GM18499 (cell line): ENCODE measurements at regions not wholly inside any gene's neighbourhood (a gene's known extent, or its start where the extent isn't known, plus 50 kb on each side); places are given as distances from the start of the nearest gene placed in this dataset.

Experiments used
- ATAC-seq: cut with Tn5 transposase; IDR thresholded peaks from one replicate; pipeline ENCODE4 v1.9.1; 2021; ENCODE audit warnings: moderate number of reproducible peaks; ENCODE audit not compliant: insufficient read depth, unreplicated experiment

DNA sequence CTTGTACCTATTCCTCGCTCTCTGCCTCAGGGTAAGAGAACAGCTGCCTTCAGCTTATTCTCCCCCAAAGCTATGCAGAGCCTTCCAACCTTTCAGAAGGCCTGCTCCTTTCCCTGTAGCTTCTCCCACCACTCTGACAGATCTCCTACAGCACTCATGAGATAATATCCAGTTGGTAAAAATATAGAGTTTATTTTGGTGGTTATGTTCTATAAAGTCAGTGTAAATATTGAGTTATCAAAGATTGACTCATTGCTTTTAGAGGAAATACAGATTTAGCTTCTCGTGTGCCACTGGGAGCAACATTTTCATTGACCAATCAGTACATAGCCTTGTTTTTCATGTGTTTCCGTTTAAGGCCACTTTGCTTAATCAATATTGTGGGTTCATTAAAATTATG is 216.2 kb upstream of the TECRL start:
- ATAC-seq = no peak

DNA sequence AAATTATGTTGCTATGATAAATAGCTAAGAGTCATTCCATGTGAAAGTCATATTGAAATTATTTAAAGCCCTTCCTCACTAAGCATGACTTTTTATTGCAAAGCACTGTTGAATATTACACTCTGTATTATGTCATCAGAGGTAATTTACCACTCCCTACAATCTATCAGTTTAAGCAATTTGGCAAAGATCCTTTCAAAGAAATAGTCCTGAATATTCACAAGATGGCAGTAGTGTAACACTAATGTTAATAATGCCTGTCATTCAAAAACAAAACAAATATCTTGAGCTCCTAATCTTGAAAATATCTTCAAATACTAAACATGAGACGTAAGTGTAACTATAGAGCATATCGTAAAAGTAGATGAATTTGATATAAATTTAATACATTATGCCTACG is 208.6 kb upstream of the TECRL start:
- ATAC-seq = no peak

DNA sequence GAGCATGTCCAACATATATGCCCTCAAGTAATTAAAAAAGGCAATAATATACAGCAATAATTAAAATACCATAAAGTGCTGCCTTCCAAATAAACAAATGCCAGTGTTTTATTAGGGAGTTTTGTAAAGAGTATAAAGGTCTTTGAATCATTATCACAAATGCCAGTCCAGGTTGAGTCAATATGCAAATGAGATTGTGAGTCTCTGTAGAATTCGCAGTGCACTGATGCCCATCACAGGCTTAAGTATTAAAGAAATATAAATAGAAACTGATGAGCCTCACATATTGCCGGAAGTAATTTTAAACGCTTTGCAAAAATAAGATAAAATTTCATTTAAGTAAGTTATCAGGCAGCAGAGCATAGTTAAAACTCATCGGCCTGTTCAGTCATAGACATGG is 205.0 kb upstream of the TECRL start:
- ATAC-seq = no peak

DNA sequence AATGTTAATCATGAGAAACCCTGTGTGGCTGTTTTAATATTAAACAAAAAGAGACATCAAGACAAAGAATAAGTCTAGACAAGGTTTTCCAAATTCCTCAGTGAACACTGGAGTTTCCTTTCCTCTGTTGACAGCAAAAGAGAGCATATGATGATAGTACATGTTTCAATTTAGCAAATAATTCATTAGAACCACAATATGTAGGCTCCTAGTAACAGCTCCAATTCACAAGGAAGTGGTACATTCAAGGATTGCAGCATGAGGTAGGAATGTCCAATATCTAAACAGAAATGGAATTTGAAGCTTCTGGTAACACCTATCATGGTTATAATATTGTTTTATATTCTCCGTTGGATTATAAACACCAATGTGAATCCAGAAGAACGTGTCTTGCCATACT is 203.8 kb upstream of the TECRL start:
- ATAC-seq = no peak

DNA sequence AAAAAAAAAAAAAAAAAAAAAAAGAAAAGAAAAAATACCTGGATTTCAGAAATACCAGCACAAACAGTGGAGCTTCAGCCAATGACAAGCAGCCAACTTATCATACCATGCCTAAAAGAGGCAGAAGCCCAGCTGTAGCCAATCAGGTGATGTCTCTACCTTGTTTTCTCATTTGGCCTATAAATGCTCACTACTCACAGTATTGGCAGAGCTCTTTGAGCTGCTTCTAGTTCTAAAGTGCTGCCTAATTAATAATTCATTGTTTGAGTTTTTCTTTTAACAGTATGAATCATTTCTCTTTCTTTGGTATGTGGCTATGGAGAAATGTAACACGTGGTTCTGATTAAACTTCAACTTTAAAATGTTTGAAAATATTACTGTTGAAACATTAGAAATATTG is 188.8 kb upstream of the TECRL start:
- ATAC-seq = no peak

DNA sequence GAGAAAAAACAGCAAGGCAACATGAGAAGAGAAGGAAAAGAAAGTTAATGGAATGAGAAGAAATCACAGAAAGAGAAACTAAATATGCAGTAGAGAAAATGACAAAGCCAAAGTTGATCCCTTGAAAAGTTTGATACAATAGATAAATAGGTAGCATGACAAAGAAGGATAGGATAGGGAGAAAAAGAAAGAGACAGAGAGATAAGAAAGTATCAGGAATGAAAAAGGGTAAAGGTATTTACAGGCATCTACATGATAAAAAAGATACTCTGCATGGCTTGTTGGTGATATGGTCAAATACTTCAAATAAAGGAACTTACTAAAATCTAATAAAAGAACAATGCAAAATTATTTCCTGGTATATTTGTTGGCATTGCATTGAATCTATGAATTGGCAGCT is 185.5 kb upstream of the TECRL start:
- ATAC-seq = no peak

DNA sequence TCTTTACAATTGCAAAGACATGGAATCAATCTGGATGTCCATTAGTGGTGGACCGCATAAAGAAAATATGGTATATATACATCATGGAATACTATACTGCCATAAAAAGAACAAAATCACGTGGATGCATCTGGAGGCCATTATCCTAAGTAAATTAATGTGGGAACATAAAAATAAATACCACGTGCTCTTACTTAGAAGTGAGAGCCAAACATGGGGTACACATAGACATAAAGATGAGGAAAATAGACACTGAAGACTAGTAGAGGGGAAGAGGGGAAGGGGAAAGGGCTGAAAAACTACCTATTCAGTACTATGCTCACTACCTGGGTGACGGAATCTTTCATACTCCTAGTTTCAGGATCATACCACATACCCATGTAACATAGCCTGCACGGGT is 179.3 kb upstream of the TECRL start:
- no peak for ATAC-seq

DNA sequence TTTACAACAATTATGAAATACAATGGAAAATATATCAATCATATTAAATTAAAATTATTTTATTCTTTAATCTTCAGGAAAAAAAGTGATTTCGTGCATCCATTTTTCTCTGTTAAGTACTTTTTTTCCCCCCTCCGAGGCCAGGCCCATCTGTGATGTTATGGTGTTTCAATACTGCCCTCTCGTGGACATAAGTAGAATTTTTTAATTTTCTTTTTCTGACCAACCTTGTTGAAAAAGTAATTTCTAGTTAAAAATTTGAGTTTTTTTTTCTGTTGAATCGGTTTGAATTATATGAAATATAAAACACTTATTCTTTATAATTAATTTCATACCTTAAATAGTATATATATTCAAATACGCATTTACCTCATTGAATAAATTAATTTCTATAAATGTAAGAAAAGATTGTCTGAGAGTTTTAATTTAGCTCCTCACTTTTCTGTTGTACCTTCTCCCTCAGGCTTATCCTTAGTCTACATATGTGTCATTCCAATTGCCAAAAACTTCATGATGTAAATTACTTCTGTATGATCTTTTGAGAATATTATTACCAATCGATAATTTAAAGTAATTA is 175.8 kb upstream of the TECRL start:
- no peak for ATAC-seq

DNA sequence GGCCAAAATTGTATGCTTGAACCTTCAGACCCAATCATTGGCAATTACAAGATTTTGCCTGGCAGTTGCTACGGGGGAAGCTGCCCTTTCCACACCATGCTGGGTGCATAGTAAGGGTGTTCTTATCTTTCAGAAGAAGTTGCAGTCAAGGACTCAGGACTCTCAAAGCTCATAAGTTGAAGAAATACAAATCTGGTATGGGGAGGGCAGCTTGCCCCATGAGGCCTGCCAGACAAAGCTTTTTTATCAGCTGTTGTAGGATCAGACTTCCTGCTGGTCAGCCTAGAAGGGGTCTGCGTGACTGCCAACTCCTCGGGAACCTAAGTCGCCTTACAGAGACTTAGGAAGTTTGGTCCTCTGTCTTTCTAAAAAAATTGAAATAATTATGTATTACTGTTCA is 174.9 kb upstream of the TECRL start:
- ATAC-seq = no peak

DNA sequence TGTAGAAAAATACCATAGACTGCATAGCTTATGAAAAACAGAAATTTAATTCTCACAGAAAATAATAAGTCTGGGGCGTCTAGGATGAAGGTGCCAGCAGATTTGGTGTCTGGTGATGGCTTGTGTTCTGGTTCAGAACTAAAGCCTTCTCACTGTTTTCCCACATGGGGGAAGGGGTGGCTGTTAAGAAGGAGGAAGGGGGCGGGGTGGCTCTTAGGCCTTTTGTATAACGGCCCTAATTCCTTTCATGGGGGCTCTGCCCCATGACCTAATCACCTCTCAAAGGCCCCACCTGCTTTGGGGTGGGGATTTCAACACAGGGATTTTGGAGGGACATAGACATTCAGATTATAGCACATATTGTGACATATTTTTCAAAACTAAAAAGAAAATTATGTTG is 173.2 kb upstream of the TECRL start:
- ATAC-seq = no peak

DNA sequence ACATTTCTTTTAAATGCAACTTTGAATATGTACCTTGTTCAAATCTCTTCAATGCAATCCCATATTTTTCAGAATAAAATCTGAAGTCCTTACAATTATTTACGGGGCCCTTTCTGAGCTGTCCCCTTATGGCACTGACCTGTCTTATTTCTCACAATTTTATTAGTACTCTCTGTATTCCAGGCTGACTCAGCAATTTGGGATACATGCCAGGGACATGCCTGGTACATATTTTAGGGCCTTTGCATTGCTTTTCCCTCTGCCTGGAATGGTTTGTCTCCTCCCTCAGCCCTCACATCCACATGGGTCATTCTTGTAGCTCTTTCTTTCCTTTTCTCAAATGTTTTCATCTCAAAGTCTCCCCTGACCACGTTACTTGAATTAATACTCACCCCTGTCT is 172.2 kb upstream of the TECRL start:
- ATAC-seq = no peak

DNA sequence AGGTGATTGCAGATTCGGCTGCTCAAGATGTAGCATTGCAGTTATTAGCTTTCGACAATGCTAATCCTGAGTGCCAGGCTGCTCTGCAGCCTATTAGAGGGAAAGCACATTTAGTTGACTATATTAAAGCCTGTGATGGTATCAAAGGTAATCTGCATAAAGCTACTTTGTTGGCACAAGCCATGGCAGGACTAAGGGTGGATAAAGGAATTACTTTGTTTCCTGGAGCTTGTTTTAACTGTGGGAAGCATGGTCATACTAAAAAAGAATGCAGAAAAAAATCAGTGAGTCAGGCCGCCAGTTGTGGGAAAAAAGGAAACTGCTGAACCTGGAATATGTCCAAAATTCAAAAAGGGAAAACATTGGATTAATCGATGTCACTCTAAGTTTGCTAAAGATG is 154.9 kb upstream of the TECRL start:
- ATAC-seq = no peak

DNA sequence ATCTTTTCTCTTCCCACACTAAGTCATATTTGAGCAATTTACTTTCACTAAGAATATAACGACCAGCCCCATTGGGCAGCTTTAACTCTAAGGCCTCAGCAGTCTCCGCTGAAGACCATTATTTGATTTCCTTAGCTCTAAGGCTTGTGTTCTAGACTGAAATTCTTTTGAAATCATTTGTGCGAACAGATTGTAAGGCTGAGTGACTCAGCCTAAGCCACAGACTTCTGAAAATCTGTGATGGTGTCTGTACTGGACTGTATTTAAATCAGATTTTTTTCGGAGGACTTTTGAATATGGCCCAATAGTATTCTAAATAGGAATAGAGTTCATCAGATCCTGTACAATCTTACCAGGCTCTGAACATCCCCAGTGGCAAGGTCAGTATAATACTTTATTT is 150.3 kb upstream of the TECRL start:
- no peak for ATAC-seq

DNA sequence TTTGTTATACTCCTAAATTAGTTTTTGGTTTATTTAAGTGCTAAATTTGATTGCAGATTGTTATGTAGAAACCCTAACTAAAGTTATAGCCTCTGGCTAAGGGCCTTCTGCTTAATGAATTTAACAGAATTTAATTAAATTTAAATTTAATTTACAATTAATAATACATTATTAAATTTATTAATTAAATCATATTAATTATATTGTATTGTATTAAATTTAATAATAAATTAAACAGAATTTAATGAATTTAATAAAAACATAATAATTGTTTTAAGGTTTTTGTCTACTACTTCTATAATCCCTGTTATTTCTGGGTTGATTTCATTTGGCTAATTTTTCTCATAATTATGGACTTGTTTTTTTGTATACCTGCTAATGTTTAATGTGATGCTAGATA is 141.9 kb upstream of the TECRL start:
- ATAC-seq = no peak

DNA sequence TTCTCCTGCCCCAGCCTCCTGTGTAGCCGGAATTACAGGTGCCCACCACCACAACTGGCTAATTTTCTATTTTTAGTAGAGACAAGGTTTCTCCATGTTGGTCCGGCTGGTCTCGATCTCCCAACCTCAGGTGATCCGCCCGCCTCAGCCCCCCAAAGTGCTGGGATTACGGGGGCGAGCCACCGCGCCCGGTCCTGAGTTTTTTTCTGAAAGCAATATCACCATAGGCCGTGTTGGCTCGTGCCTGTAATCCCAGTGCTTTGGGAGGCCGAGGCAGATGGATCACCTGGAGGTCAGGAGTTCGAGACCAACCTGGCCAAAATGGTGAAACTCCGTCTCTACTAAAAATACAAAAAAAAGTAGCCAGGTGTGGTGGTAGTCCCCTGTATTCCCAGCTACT is 136.3 kb upstream of the TECRL start:
- ATAC-seq = no peak

DNA sequence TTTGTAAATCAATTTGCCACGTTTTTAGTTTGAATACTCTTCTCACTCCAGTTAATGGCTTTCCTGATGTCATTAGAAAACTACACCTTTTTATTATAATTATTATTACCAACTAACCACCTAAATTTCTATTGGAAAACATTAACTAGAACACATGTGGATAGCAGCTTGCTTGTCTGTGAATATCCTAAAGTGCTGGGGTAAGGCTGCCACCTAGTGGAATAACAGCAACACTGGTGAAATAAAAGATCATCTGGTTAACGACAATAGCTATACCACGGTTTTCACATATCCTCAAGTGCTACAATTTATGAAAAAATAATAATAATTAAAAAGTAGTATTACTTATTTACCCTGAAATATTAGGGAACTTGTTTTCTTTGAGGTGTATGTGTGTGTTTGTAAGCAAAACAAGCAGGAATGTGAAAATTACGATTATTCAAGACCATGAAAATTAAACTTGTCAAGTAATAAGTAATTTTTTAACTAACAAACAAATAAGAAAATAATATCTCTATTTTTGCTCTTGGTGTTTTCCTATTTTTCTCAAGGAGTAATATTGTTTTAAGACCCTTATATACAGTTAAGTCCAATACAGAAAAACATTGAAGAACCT is 130.1 kb upstream of the TECRL start:
- peak; percentile 80 for ATAC-seq

DNA sequence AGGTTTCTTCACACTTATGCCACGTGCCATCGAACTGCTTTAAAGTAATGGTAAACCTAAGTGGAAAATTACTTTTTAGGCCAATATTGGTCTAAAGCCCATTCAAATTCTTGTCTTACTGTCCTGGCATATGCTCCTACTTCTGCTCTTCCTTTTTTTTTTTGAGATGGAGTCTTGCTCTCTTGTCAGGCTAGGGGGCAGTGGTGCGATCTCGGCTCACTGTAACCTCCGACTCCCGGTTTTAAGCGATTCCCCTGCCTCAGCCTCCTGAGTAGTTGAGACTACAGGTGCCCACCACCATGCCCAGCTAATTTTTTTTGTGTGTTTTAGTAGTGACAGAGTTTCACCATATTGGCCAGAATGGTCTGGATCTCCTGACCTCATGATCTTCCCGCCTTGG is 129.0 kb upstream of the TECRL start:
- ATAC-seq = no peak

DNA sequence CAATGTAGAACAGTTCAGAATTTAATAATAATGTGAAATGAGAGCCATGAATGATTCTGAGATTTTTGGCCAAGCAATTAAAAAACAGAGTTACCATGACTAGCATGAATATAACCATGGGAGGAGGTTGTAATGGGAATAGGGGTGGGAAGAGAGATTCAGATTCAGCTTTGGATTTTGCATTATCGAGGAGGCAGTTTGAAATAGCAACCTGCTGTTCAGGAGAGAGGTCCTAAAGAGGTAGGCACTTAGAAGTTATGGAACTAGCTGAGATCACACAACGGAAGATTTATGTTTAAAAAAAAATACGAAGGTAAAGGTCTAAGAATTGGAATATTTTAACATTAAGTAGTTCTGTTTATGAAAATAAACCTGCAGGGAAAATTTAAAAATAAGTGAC is 124.4 kb upstream of the TECRL start:
- no peak for ATAC-seq

DNA sequence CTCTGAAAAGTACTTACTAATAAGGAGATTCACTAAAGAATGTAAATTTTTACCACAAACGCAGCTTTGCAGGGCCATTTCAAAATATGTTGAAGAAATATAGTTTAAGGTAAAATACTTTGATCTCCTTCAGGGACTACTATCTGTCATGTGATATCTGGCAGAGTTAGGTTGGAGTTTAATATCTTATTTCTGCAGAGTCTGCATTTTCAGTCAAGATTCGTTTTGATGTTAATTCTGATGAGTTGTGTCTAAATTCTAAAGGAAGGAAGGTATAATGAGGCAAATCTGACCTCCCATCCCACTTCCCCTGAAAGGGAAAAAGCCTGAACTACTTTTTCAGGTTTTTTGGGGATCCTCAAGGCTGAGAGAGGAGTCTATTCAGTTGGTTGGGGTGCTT is 123.9 kb upstream of the TECRL start:
- no peak for ATAC-seq

DNA sequence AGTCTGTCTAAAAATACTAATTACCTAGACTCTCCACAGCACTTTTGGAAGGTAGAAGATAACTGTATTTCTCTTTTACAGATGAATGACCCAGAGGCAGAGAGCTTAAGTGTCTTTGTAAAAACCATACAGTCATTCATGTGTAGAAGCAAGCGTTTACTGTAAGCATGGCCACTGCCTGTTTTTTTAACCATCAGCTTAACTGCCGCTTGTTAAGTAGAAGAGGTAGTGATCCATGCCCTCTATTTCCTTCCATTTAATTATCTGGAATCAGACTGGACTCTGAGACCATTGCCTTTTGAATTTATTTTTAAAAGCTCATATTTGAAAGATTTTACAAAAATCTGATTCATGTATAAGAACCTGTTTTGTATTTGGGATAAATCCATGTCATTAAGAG is 111.2 kb upstream of the TECRL start:
- ATAC-seq = no peak

DNA sequence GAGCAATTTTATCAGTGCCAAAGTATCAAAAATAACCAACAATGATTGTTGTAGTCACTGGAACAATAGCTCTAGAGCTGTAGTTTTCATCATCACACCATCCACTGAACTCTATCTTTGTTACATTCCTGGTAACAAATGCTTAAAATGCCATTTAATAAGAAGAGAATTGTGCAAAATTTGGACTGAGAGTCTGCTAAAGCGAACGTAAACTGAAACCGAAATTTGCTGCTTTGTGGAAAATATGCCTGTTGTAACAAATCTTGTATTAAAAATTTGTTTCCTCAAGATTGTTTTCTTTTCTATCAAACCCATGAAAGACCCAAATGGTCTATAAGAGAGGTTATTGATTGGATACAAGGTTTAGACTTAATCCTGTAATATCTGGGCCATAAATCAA is 109.3 kb upstream of the TECRL start:
- no peak for ATAC-seq

DNA sequence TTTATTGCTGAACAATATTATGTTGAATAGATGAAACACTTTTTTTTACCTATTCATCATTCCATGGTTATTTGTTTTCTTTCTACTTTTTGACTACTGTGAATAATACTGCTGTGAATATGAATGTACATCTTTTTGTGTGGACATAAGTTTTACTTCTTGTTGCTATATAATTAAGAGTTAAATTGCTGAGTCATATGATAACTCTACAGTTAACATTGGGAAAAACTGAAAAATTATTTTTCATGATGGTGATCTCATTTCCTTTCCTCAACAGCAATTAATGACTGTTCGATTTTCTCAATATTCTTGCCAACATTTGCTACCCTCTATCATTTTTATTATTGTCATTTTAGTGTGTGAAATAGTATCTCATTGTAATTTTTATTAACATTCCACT is 106.9 kb upstream of the TECRL start:
- no peak for ATAC-seq

DNA sequence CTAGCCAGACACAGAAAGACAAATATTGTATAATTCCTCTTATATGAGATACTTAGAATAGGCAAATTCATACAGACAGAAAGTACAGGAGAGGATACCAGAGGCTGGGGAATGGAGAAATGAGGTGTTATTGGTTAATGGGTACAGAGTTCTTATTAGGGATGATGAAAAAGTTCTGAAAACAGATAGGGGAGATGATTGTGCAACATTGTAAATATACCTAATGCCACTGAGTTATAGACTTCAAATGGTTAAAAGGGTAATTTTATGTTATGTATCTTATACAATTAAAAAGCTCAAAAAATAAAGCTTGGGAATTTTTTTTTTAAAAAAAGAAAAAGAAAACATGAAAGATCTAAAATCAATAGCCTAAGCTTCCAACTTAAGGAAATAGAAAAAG is 98.8 kb upstream of the TECRL start:
- ATAC-seq = no peak
